K562 (cell line): ENCODE measurements at regions not wholly inside any gene's neighbourhood (a gene's known extent, or its start where the extent isn't known, plus 50 kb on each side); places are given as distances from the start of the nearest gene placed in this dataset.

Experiments used
- ATAC-seq: fragments of 200-7000 bp; cut with Tn5 transposase; 3 replicates; pipeline ENCODE4 v1.9.1; 2020; ENCODE audit warnings: moderate library complexity
- BruUV-seq: library from RNA; stranded (reverse); fragments of 400-500 nt; replicated peaks from 2 replicates; lab custom pipeline; 2021; lab: Mats Ljungman, UMichigan
- CTCF ChIA-PET: fragments of 300-600 bp; formaldehyde crosslinking; extraction: SDS; loops from one replicate; lab custom pipeline; 2021; ENCODE audit warnings: low intra/inter-chr PET ratio; lab: Yijun Ruan, JAX
- POLR2A ChIA-PET: fragments of 300-600, 350-650 bp; sonication (Branson Sonifier 250); formaldehyde crosslinking; extraction: SDS; loops from one replicate; lab custom pipeline; 2021; ENCODE audit warnings: antibody characterized with exemption, inconsistent platforms; lab: Yijun Ruan, JAX
- DNase-seq, 4 experiments: peaks; one replicate each; pipeline versions ENCODE4 v3.0.0 to v3.0.0-alpha.2; 2011 to 2018; ENCODE audit warnings: low spot score in 3 of 4, mixed read lengths in 3 of 4; ENCODE audit errors: extremely low read depth in 1 of 4
- FAIRE-seq: peaks from 2 replicates; lab custom pipeline; 2011; peaks lifted over from hg19 to GRCh38; lab: Jason Lieb, UNC
- H2AFZ ChIP-seq: 2 replicates; pipeline ENCODE4 v1.6.0; 2011; ENCODE audit warnings: low read depth, low read length, control low read depth, inconsistent platforms
- H3K27ac ChIP-seq: fragments of 200-600 bp; 3 replicates; pipeline ENCODE4 v1.8.0; 2011; ENCODE audit warnings: low read depth, mild to moderate bottlenecking, control low read depth, inconsistent platforms, low read length, moderate library complexity, mixed read lengths; ENCODE audit errors: extremely low read depth
- H3K27me3 ChIP-seq, 2 experiments: fragments of 300-600 bp in 1 of 2; 2 replicates in 1 of 2; 3 replicates in 1 of 2; pipeline versions ENCODE4 v1.6.0 to v1.8.0; 2011; ENCODE audit warnings: inconsistent platforms in 2 of 2, low read length in 2 of 2, mild to moderate bottlenecking in 1 of 2, mixed read lengths in 1 of 2, moderate library complexity in 1 of 2; ENCODE audit not compliant: control insufficient read depth in 2 of 2, insufficient read depth in 2 of 2
- H3K36me3 ChIP-seq: fragments of 300-600 bp; 3 replicates; pipeline ENCODE4 v1.8.0; 2011; ENCODE audit warnings: mild to moderate bottlenecking, low read length, inconsistent platforms; ENCODE audit not compliant: control insufficient read depth, insufficient read depth
- H3K4me1 ChIP-seq, 2 experiments: fragments of 200-600 bp in 1 of 2; replicated peaks in 1 of 2; 2 replicates in 1 of 2; 3 replicates in 1 of 2; pipeline versions ENCODE4 v1.5.1 to v1.8.0; 2011; ENCODE audit warnings: inconsistent platforms in 2 of 2, low read length in 2 of 2, mild to moderate bottlenecking in 1 of 2, mixed read lengths in 1 of 2, moderate library complexity in 1 of 2; ENCODE audit not compliant: control insufficient read depth in 2 of 2, insufficient read depth in 2 of 2
- H3K4me2 ChIP-seq: 2 replicates; pipeline ENCODE4 v1.6.1; 2011; ENCODE audit warnings: low read length, control low read depth, inconsistent platforms, mixed read lengths; ENCODE audit not compliant: insufficient read depth
- H3K4me3 ChIP-seq: fragments of 200-600 bp; sonication (generic), shearing (Covaris generic); 2 replicates; pipeline ENCODE4 v1.5.1; 2016; ENCODE audit warnings: control low read depth, inconsistent platforms
- H3K79me2 ChIP-seq: fragments of 200-600 bp; 3 replicates; pipeline ENCODE4 v1.8.0; 2011; ENCODE audit warnings: low read length, inconsistent platforms; ENCODE audit not compliant: control insufficient read depth, insufficient read depth
- H3K9ac ChIP-seq, 2 experiments: 2 replicates each; pipeline versions ENCODE4 v1.6.0 to v1.6.1; 2011; ENCODE audit warnings: low read depth in 2 of 2, low read length in 2 of 2, control low read depth in 1 of 2, inconsistent platforms in 1 of 2, mild to moderate bottlenecking in 1 of 2, mixed read lengths in 1 of 2; ENCODE audit not compliant: insufficient read depth in 1 of 2
- H3K9me1 ChIP-seq: one replicate; pipeline ENCODE4 v1.6.0; 2011; ENCODE audit warnings: inconsistent platforms, mild to moderate bottlenecking, low read length, moderate library complexity; ENCODE audit not compliant: control insufficient read depth, insufficient read depth
- H3K9me3 ChIP-seq: replicated peaks from 2 replicates; pipeline ENCODE4 v1.5.1; 2011; ENCODE audit warnings: low read depth, low read length, inconsistent platforms; ENCODE audit not compliant: control insufficient read depth, insufficient read depth
- H4K20me1 ChIP-seq: replicated peaks from 2 replicates; pipeline ENCODE4 v1.6.1; 2011; ENCODE audit warnings: low read length, inconsistent platforms, mixed read lengths; ENCODE audit not compliant: control insufficient read depth, insufficient read depth
- ATF6 ChIP-seq: sonication (generic); formaldehyde crosslinking; IDR thresholded peaks from 2 replicates; pipeline ENCODE4 v1.4.0; 2020; ENCODE audit warnings: mild to moderate bottlenecking, missing genetic modification reagents
- NR2C1 ChIP-seq, 2 experiments: fragments of 450-650 bp; IDR thresholded peaks; 2 replicates each; pipeline ENCODE4 v1.6.1; 2017; ENCODE audit warnings: mild to moderate bottlenecking in 2 of 2, antibody characterized with exemption in 1 of 2, inconsistent platforms in 1 of 2, missing compliant biosample characterization in 1 of 2, missing genetic modification characterization in 1 of 2
- NR2C2 ChIP-seq, 2 experiments: fragments of 200-800 bp in 1 of 2; sonication (Bioruptor generic) in 1 of 2; sonication (generic) in 1 of 2; formaldehyde crosslinking in 1 of 2; IDR thresholded peaks; 2 replicates each; pipeline versions ENCODE4 v1.6.1 to v1.8.0; 2016 to 2022; ENCODE audit warnings: mild to moderate bottlenecking in 1 of 2, missing compliant biosample characterization in 1 of 2, missing genetic modification characterization in 1 of 2, missing genetic modification reagents in 1 of 2
- NR2F6 ChIP-seq: fragments of 450-650 bp; formaldehyde crosslinking; IDR thresholded peaks from 2 replicates; pipeline ENCODE4 v1.4.0; 2020; ENCODE audit warnings: mild to moderate bottlenecking
- TCF7L2 ChIP-seq: fragments of 150-350 bp; IDR thresholded peaks from 2 replicates; pipeline ENCODE4 v1.6.1; 2016; ENCODE audit warnings: low read depth, mild to moderate bottlenecking, low read length, moderate library complexity
- ZKSCAN8 ChIP-seq: fragments of 200-800 bp; sonication (Bioruptor generic); IDR thresholded peaks from 2 replicates; pipeline ENCODE4 v1.6.1; 2016; ENCODE audit warnings: missing genetic modification characterization, missing compliant biosample characterization
- ZNF778 ChIP-seq: fragments of 450-650 bp; formaldehyde crosslinking; IDR thresholded peaks from 2 replicates; pipeline ENCODE4 v1.4.0; 2020; ENCODE audit warnings: mild to moderate bottlenecking, moderate library complexity
- WGBS: fragments of 100-300 bp; shearing (Covaris generic); methylation state at CpG from one replicate; pipeline ENCODE4 v1.1.6; 2016; ENCODE audit warnings: low coverage, mixed read lengths; ENCODE audit not compliant: insufficient coverage; ENCODE audit errors: missing lambda C conversion rate; 5-methylcytosine and 5-hydroxymethylcytosine counted together
- in situ Hi-C: fragments of 300-500 bp; cut with MboI; formaldehyde crosslinking; loops from 4 replicates; pipeline ENCODE4 v1.15.0; 2018; ENCODE audit warnings: inconsistent platforms, mixed read lengths
- intact Hi-C: fragments of 100-400 bp; cut with micrococcal nuclease; formaldehyde crosslinking; loops from 2 replicates; pipeline ENCODE4 v1.14.2; 2022

- FAIRE-seq: no peak
- Histone ChIP-seq H3K9me3 (0 out of 2 replicates have a peak, but pooled peaks cover 2% of the 10 kb centered on the region), H2AFZ (no peak overlapping the region), H3K4me2 (no peak overlapping the region), H4K20me1 (no peaks in the 10 kb centered on the region), H3K27ac (no peak overlapping the region), H3K27me3 (no peaks in the 10 kb centered on the region), H3K4me3 (no peak overlapping the region), H3K36me3 (no peaks in the 10 kb centered on the region), H3K4me1 (no peaks in the 10 kb centered on the region), H3K9me1 (no peaks in the 10 kb centered on the region), H3K9ac (no peak overlapping the region), H3K79me2 (no peaks in the 10 kb centered on the region)
- TF ChIP-seq ZKSCAN8 (CRISPR knock-in tag) (no peak), ZNF778 (CRISPR knock-in tag) (no peak), TCF7L2 (no peak), NR2C1 (IDR thresholded peaks at IDR 0.05) (no peak), NR2C1 (tag; IDR thresholded peaks at IDR 0.05) (no peak), NR2F6 (CRISPR knock-in tag) (no peak), NR2C2 (CRISPR knock-in tag; IDR thresholded peaks at IDR 0.05) (no peak), NR2C2 (tag; IDR thresholded peaks at IDR 0.05) (no peak), ATF6 (CRISPR knock-in tag) (no peak)
- no peak for ATAC-seq
- WGBS: under 1% methylated on average over 12 of the region's 12 CpGs
- in situ Hi-C loops (no loop called here), intact Hi-C loops (no loop called here)
- DNase-seq: no peak
- BruUV-seq: no TSS peak
- POLR2A ChIA-PET: no interaction called here
- CTCF ChIA-PET: no interaction called here
These were observed 201.3 kb downstream of the GABRG2 start for GRCh38 chr5:162268694-162269481.
